ENCODE measurements at regions not wholly inside any gene's neighbourhood (a gene's known extent, or its start where the extent isn't known, plus 50 kb on each side); places are given as distances from the start of the nearest gene placed in this dataset.

DNA sequence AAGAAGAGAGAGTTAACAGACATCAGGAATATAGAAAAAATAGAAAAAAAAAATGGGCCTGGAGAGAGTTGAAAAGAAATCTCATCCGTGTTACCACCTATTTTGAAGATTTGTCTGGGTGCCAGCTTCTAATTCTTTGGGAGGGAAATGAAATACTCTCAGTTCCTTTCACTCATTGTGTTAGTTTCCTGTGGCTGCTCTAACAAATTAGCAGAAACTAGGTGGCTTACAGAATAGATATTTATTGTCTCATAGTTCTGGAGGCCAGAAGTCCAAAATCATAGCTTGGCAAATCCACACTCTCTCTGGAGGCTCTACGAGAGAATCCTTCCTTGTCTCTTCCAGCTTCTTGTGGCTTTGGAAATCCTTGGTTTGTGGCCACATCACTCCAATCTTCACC is 225.1 kb upstream of the BTBD3 start:
- no peak for DNase-seq (ENCODE audit: low spot score)
- in situ Hi-C loops (cut with MboI; ENCODE audit: low sequenced_read_pairs, unreplicated experiment) = no loop called here

DNA sequence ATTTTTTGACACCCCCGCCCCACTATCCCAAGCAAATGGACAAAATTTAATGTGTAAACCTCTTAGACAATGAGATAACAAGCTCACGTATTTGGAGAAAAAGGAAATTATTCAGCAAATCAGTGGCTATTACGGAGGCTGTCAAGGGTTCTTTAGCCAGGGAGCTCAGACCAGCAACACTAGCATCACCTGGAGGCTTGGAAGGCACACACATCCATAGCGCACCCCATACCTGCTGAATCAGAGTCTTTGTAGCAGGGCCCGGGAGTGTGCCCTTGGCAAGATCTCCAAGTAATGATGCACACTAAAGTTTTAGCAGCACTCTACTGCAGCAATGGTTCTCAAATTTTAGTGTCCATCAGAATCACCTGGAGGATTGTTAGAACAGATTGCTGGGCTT is 223.2 kb upstream of the BTBD3 start:
- DNase-seq (ENCODE audit: low spot score) = no peak
- TF ChIP-seq CTCF (IDR thresholded peaks at IDR 0.05; ENCODE audit: borderline replicate concordance, control extremely low read depth, extremely low read depth, insufficient read depth, missing control alignments) = no peak
- in situ Hi-C loops (cut with MboI; ENCODE audit: low sequenced_read_pairs, unreplicated experiment) = no loop called here

More for the DNA sequence above, 225.1 kb upstream of the BTBD3 start:
- TF ChIP-seq CTCF (IDR thresholded peaks at IDR 0.05; ENCODE audit: borderline replicate concordance, control extremely low read depth, extremely low read depth, insufficient read depth, missing control alignments) = no peak

- in situ Hi-C loops (cut with MboI; ENCODE audit: low sequenced_read_pairs, unreplicated experiment) = no loop called here
- DNase-seq (ENCODE audit: low spot score) = no peak
These were observed 220.6 kb upstream of the BTBD3 start for GRCh38 chr20:11697055-11697454.

DNA sequence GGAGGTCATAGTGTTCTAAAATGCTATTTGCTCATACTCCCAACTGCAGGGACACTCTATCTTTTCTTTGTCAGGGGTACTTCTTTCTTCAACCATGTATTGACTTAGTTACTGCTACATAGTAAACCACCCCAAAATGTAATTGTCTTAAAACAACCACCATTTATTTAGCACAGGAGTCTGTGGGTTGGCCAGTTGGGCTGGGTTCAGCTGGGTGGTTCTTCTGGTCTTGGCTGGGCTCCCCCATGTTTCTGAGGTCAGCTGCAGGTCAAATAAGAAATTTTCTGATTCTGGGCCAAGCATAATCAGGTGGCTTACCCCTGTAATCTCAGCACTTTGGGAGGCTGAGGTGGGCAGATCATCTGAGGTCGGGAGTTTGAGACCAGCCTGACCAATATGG is 220.0 kb upstream of the BTBD3 start:
- in situ Hi-C loops (cut with MboI; ENCODE audit: low sequenced_read_pairs, unreplicated experiment) = no loop called here
- no peak for TF ChIP-seq CTCF (IDR thresholded peaks at IDR 0.05; ENCODE audit: borderline replicate concordance, control extremely low read depth, extremely low read depth, insufficient read depth, missing control alignments)
- DNase-seq (ENCODE audit: low spot score) = no peak

More at GRCh38 chr20:11697055-11697454, 220.6 kb upstream of the BTBD3 start:
- no peak for TF ChIP-seq CTCF (IDR thresholded peaks at IDR 0.05; ENCODE audit: borderline replicate concordance, control extremely low read depth, extremely low read depth, insufficient read depth, missing control alignments)

DNA sequence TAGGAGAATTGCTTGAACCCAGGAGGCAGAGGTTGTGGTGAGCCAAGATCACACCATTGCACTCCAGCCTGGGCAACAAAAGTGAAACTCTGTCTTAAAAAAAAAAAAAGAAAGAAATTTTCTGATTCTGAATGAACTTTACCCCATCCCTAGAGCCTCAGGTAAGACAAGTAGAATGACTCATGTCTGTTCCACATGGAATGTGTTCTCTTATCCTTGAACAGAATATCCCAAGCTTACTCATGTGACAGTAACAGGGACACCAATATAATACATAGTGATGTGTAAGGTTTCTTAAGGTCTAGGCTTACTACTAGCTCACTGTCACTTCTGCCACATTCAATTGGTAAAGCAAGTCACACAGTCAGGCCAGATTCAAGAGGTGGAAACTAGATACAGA is 219.6 kb upstream of the BTBD3 start:
- no peak for TF ChIP-seq CTCF (IDR thresholded peaks at IDR 0.05; ENCODE audit: borderline replicate concordance, control extremely low read depth, extremely low read depth, insufficient read depth, missing control alignments)
- in situ Hi-C loops (cut with MboI; ENCODE audit: low sequenced_read_pairs, unreplicated experiment) = no loop called here
- no peak for DNase-seq (ENCODE audit: low spot score)

- DNase-seq (ENCODE audit: low spot score) = no peak
- TF ChIP-seq CTCF (IDR thresholded peaks at IDR 0.05; ENCODE audit: borderline replicate concordance, control extremely low read depth, extremely low read depth, insufficient read depth, missing control alignments) = no peak
These were observed 216.9 kb upstream of the BTBD3 start for GRCh38 chr20:11700831-11701230.

More at GRCh38 chr20:11700831-11701230, 216.9 kb upstream of the BTBD3 start:
- in situ Hi-C loops (cut with MboI; ENCODE audit: low sequenced_read_pairs, unreplicated experiment) = no loop called here

All from GM13976 (cell line).